Transverse colon (tissue), 4 donors: ENCODE measurements at regions not wholly inside any gene's neighbourhood (a gene's known extent, or its start where the extent isn't known, plus 50 kb on each side); places are given as distances from the start of the nearest gene placed in this dataset.

Experiments
- DNase-seq: peaks from one replicate; pipeline ENCODE4 v3.0.0-alpha.2; 2019
- H3K27ac ChIP-seq, 4 donors: fragments of 200-600 bp; sonication (generic); 2 replicates each; pipeline ENCODE4 v1.5.1; 2016 to 2018; ENCODE audit warnings: inconsistent platforms in 4 of 4
- H3K27me3 ChIP-seq: fragments of 200-600 bp; sonication (generic); 2 replicates; pipeline ENCODE4 v1.5.1; 2017; ENCODE audit warnings: inconsistent platforms
- H3K36me3 ChIP-seq, 4 donors: fragments of 200-600 bp; sonication (generic); 2 replicates each; pipeline ENCODE4 v1.5.1; 2017 to 2019; ENCODE audit warnings: inconsistent platforms in 4 of 4
- H3K4me1 ChIP-seq, 4 donors: fragments of 200-600 bp; sonication (generic); 2 replicates each; pipeline ENCODE4 v1.5.1; 2017 to 2020; ENCODE audit warnings: inconsistent platforms in 4 of 4
- H3K4me3 ChIP-seq, 4 donors: fragments of 200-600 bp; sonication (generic); 1 replicate in 1 of 4; 2 replicates in 3 of 4; pipeline versions ENCODE4 v1.5.1 to v1.6.1; 2017 to 2019; ENCODE audit warnings: inconsistent platforms in 4 of 4
- H3K9me3 ChIP-seq, 2 donors: fragments of 200-600 bp; sonication (generic); 2 replicates each; pipeline ENCODE4 v1.5.1; 2017 to 2019; ENCODE audit warnings: inconsistent platforms in 2 of 2
- CTCF ChIP-seq, 5 experiments: fragments of 200-600 bp in 3 of 5; fragments of 450-650 bp in 2 of 5; sonication (generic) in 3 of 5; IDR thresholded peaks; 1 replicate in 2 of 5; 2 replicates in 3 of 5; pipeline ENCODE4 v1.5.1; 2016 to 2017; ENCODE audit warnings: antibody characterized with exemption in 5 of 5, inconsistent platforms in 3 of 5, mild to moderate bottlenecking in 2 of 5, moderate library complexity in 1 of 5
- EP300 ChIP-seq: sonication (generic); formaldehyde crosslinking; IDR thresholded peaks from one replicate; pipeline ENCODE4 v1.6.1; 2017; ENCODE audit warnings: antibody characterized with exemption, low read depth
- POLR2A ChIP-seq: fragments of 450-650 bp; IDR thresholded peaks from one replicate; pipeline ENCODE4 v1.6.1; 2016; ENCODE audit warnings: antibody characterized with exemption, mild to moderate bottlenecking, moderate library complexity
- POLR2AphosphoS5 ChIP-seq, 3 donors: sonication (generic); formaldehyde crosslinking; IDR thresholded peaks; one replicate each; pipeline ENCODE4 v1.6.1; 2016; ENCODE audit warnings: antibody characterized with exemption in 3 of 3
- WGBS, 2 donors: methylation state at CpG; one replicate each; pipeline ENCODE4 v1.1.5; 2018; ENCODE audit warnings: low coverage in 1 of 2; 5-methylcytosine and 5-hydroxymethylcytosine counted together
- in situ Hi-C, 4 donors: fragments of 200-750 bp; cut with MboI; loops; one replicate each; pipeline versions ENCODE4 v1.15.0 to v1.15.1; 2017; ENCODE audit warnings: low sequenced_read_pairs in 3 of 4, low pct_ligation_motif_present in 1 of 4, low pct_unique_long_range_greater_than_20kb in 1 of 4
- intact Hi-C: fragments of 100-400 bp; cut with DNase I; formaldehyde crosslinking; loops from one replicate; pipeline ENCODE4 v1.15.1; 2023; ENCODE audit warnings: low total_unique reads

GRCh38 chr14:101457936-101458740, 103.2 kb upstream of the DIO3 start:
- 46% methylated on average over 31 of the region's 68 CpGs; no CpG with 5 or more reads in 1 of the 2 donors for WGBS, 2 donors
- peaks cover 87% of the 10 kb centered on the region for H3K27me3 ChIP-seq
- peak overlapping the region in 2 of 4 donors; percentile 17 to 28 for H3K4me3 ChIP-seq
- in situ Hi-C loops: no loop called here
- intact Hi-C loops: no loop called here
- no peak for DNase-seq
- H3K4me1 ChIP-seq: peaks cover 0 to 16% (median 10%) of the 10 kb centered on the region in 4 donors
- H3K27ac ChIP-seq: no peak overlapping the region
- H3K36me3 ChIP-seq: no peaks in the 10 kb centered on the region
- no peak for TF ChIP-seq EP300
- no peak for TF ChIP-seq CTCF (IDR thresholded peaks at IDR 0.05)
- TF ChIP-seq POLR2AphosphoS5 (IDR thresholded peaks at IDR 0.05): no peak
- no peak for TF ChIP-seq POLR2A
- H3K9me3 ChIP-seq: no peaks in the 10 kb centered on the region

GRCh38 chr14:101458741-101459550, 102.3 kb upstream of the DIO3 start:
- WGBS, 2 donors: 5% methylated on average over 40 of the region's 92 CpGs; no CpG with 5 or more reads in 1 of the 2 donors
- no peaks in the 10 kb centered on the region for H3K36me3 ChIP-seq
- peak overlapping the region in 2 of 4 donors; percentile 17 to 28 for H3K4me3 ChIP-seq

GRCh38 chr14:101459551-101459900, 101.8 kb upstream of the DIO3 start:
- Histone ChIP-seq H3K27me3 (peaks cover 75% of the 10 kb centered on the region), H3K4me1 (peaks cover 0 to 16% (median 10%) of the 10 kb centered on the region in 4 donors), H3K4me3 (no peak overlapping the region), H3K27ac (no peak overlapping the region), H3K9me3 (no peaks in the 10 kb centered on the region), H3K36me3 (no peaks in the 10 kb centered on the region)
- TF ChIP-seq CTCF (IDR thresholded peaks at IDR 0.05) (no peak), POLR2A (no peak), POLR2AphosphoS5 (IDR thresholded peaks at IDR 0.05) (no peak), EP300 (no peak)
- intact Hi-C loops (no loop called here), in situ Hi-C loops (no loop called here)
- DNase-seq: no peak
- 54% methylated on average over 11 to 14 of the region's 14 CpGs for WGBS, 2 donors

More at GRCh38 chr14:101458741-101459550, 102.3 kb upstream of the DIO3 start:
- no peak for TF ChIP-seq POLR2AphosphoS5 (IDR thresholded peaks at IDR 0.05)
- Histone ChIP-seq H3K27ac (no peak overlapping the region), H3K4me1 (peaks cover 0 to 16% (median 10%) of the 10 kb centered on the region in 4 donors), H3K27me3 (peaks cover 81% of the 10 kb centered on the region), H3K9me3 (no peaks in the 10 kb centered on the region)
- DNase-seq: no peak
- intact Hi-C loops (no loop called here), in situ Hi-C loops (no loop called here)

GRCh38 chr14:101460521-101460920, 100.8 kb upstream of the DIO3 start:
- 40 to 64% methylated on average over 2 to 6 of the region's 6 CpGs for WGBS, 2 donors
- no peak overlapping the region for H3K4me3 ChIP-seq
- DNase-seq: no peak
- no peak overlapping the region for H3K27ac ChIP-seq
- in situ Hi-C loops (no loop called here), intact Hi-C loops (no loop called here)
- H3K9me3 ChIP-seq: no peaks in the 10 kb centered on the region
- H3K27me3 ChIP-seq: peaks cover 65% of the 10 kb centered on the region
- H3K36me3 ChIP-seq: no peaks in the 10 kb centered on the region
- no peak for TF ChIP-seq POLR2AphosphoS5 (IDR thresholded peaks at IDR 0.05)
- H3K4me1 ChIP-seq: peaks cover 0 to 16% (median 10%) of the 10 kb centered on the region in 4 donors
